ENCODE measurements at regions not wholly inside any gene's neighbourhood (a gene's known extent, or its start where the extent isn't known, plus 50 kb on each side); places are given as distances from the start of the nearest gene placed in this dataset.

GRCh38 chr9:103514767-103515166 lies 519.6 kb downstream of the CYLC2 start:
- H3K36me3 ChIP-seq (replicated peaks in 1 of 2; ENCODE audit: control insufficient read depth in 1 of 2, insufficient read depth in 2 of 2, low read length in 2 of 2) = no peaks in the 10 kb centered on the region
- ATAC-seq = no peak

DNA sequence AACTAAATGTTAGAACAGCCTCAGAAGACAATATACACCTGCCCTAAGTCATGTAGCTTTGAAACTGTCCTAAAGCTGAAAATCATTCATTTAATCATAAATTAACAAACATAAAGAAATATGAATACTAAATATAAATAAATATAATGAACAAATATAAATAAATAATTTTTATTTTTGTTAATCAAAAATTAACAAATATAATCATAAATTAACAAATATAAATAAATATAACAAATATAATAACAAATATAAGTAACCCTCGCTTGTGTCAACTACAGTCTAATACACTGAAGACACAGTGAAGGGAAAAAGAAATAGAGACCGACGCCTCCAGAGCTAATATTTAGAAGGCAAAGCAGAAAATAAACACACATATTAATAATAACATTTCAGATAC lies 527.3 kb downstream of the CYLC2 start:
- Histone ChIP-seq H3K36me3 (replicated peaks in 1 of 2; ENCODE audit: control insufficient read depth in 1 of 2, insufficient read depth in 2 of 2, low read length in 2 of 2) (no peaks in the 10 kb centered on the region), H3K4me1 (ENCODE audit: insufficient read depth, low read length) (no peaks in the 10 kb centered on the region), H2AFZ (ENCODE audit: low read length) (no peak overlapping the region), H3K4me3 (replicated peaks in 1 of 3; ENCODE audit: insufficient read depth in 1 of 3, low read depth in 2 of 3, low read length in 3 of 3) (no peak overlapping the region), H3K79me2 (ENCODE audit: insufficient read depth, low read length) (no peaks in the 10 kb centered on the region), H3K4me2 (ENCODE audit: low read depth, low read length) (no peak overlapping the region), H4K20me1 (ENCODE audit: insufficient read depth, low read length) (no peaks in the 10 kb centered on the region), H3K9me3 (ENCODE audit: low read length) (no peaks in the 10 kb centered on the region), H3K27me3 (ENCODE audit: control insufficient read depth in 1 of 2, insufficient read depth in 2 of 2, low read length in 2 of 2) (no peaks in the 10 kb centered on the region), H3K9ac (ENCODE audit: insufficient read depth, low read depth, low read length) (no peak overlapping the region), H3K27ac (ENCODE audit: extremely low read length, insufficient read depth, low read length) (no peak overlapping the region)
- no peak for ATAC-seq
- ChIA-PET POLR2A (no interaction called here), CTCF (ENCODE audit: low intra/inter-chr PET ratio, low total read pairs) (no interaction called here)
- intact Hi-C loops (cut with micrococcal nuclease; ENCODE audit: unreplicated experiment) = no loop called here
- no peak for FAIRE-seq
- TF ChIP-seq SMAD1 (CRISPR knock-in tag; IDR thresholded peaks at IDR 0.05; ENCODE audit: borderline replicate concordance, low read depth) (no peak), XBP1 (CRISPR knock-in tag; IDR thresholded peaks at IDR 0.05) (no peak)
- no TSS peak for BruUV-seq (replicated peaks)
- in situ Hi-C loops (cut with HindIII; ENCODE audit: extremely low pct_ligation_motif_present, low pct_unique_long_range_greater_than_20kb) = no loop called here
- 31% methylated on average over 3 of the region's 3 CpGs for WGBS (ENCODE audit: low lambda C conversion rate)
- DNase-seq (ENCODE audit: low spot score) = no peak

More at GRCh38 chr9:103514767-103515166, 519.6 kb downstream of the CYLC2 start:
- intact Hi-C loops (cut with micrococcal nuclease; ENCODE audit: unreplicated experiment) = no loop called here
- TF ChIP-seq, protein P1, sequence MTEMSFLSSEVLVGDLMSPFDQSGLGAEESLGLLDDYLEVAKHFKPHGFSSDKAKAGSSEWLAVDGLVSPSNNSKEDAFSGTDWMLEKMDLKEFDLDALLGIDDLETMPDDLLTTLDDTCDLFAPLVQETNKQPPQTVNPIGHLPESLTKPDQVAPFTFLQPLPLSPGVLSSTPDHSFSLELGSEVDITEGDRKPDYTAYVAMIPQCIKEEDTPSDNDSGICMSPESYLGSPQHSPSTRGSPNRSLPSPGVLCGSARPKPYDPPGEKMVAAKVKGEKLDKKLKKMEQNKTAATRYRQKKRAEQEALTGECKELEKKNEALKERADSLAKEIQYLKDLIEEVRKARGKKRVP (CRISPR knock-in tag; IDR thresholded peaks at IDR 0.05) = no peak
- TF ChIP-seq NKX3-1 (CRISPR knock-in tag; IDR thresholded peaks at IDR 0.05) = no peak
- TF ChIP-seq MYNN (CRISPR knock-in tag; IDR thresholded peaks at IDR 0.05; ENCODE audit: low read depth) = no peak
- TF ChIP-seq HMG20B (CRISPR knock-in tag; conservative IDR thresholded peaks at IDR 0.05) = no peak
- Histone ChIP-seq H3K4me1 (ENCODE audit: insufficient read depth, low read length) (no peaks in the 10 kb centered on the region), H3K27ac (ENCODE audit: extremely low read length, insufficient read depth, low read length) (no peak overlapping the region), H3K79me2 (ENCODE audit: insufficient read depth, low read length) (no peaks in the 10 kb centered on the region), H3K4me3 (replicated peaks in 1 of 3; ENCODE audit: insufficient read depth in 1 of 3, low read depth in 2 of 3, low read length in 3 of 3) (no peak overlapping the region), H3K4me2 (ENCODE audit: low read depth, low read length) (no peak overlapping the region), H2AFZ (ENCODE audit: low read length) (no peak overlapping the region), H3K27me3 (ENCODE audit: control insufficient read depth in 1 of 2, insufficient read depth in 2 of 2, low read length in 2 of 2) (no peaks in the 10 kb centered on the region), H3K9me3 (ENCODE audit: low read length) (no peaks in the 10 kb centered on the region), H3K9ac (ENCODE audit: insufficient read depth, low read depth, low read length) (no peak overlapping the region), H4K20me1 (ENCODE audit: insufficient read depth, low read length) (no peaks in the 10 kb centered on the region)
- no TSS peak for BruUV-seq (replicated peaks)
- CTCF ChIA-PET (ENCODE audit: low intra/inter-chr PET ratio, low total read pairs) = no interaction called here
- in situ Hi-C loops (cut with HindIII; ENCODE audit: extremely low pct_ligation_motif_present, low pct_unique_long_range_greater_than_20kb) = no loop called here
- POLR2A ChIA-PET = no interaction called here
- WGBS (ENCODE audit: low lambda C conversion rate) = 2% methylated on average over 6 of the region's 9 CpGs
- DNase-seq (ENCODE audit: low spot score) (no peak), FAIRE-seq (no peak)
